GM12892 (cell line): ENCODE measurements at regions not wholly inside any gene's neighbourhood (a gene's known extent, or its start where the extent isn't known, plus 50 kb on each side); places are given as distances from the start of the nearest gene placed in this dataset.

ENCODE experiments used
- DNase-seq: peaks from one replicate; pipeline ENCODE4 v3.0.0; 2011; ENCODE audit not compliant: insufficient read length
- FAIRE-seq: peaks from 2 replicates; lab custom pipeline; 2011; peaks lifted over from hg19 to GRCh38; lab: Jason Lieb, UNC
- POLR2A ChIP-seq: IDR thresholded peaks from 2 replicates; pipeline ENCODE4 v1.6.1; 2011; ENCODE audit warnings: low read depth, low read length, control low read depth
- POLR2AphosphoS5 ChIP-seq: IDR thresholded peaks from 2 replicates; pipeline ENCODE4 v1.6.1; 2011; ENCODE audit warnings: low read depth, low read length, control low read depth
- TAF1 ChIP-seq: IDR thresholded peaks from 2 replicates; pipeline ENCODE4 v1.6.1; 2011; ENCODE audit warnings: low read depth, mild to moderate bottlenecking, control low read depth, low read length, borderline replicate concordance

DNA sequence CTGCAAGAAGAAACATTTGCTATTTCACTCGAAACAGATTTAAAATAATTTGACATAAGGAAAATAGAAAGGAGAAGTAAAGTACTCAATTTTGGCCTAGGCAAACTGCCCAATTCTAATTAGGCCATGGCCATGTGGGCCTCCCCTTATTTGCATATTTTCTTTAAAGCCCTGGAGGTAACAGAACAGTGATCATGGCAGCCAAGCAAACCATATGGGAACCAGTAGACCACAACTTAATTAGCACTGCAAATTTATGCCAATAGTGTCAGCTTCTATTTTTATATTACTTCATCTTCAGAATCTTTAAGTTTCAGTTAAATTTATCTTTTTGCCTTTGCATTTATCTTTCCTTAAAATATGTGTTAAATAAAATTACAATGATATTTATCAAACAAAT, 63.3 kb upstream of the THSD7A start:
- no peak for TF ChIP-seq TAF1
- TF ChIP-seq POLR2AphosphoS5, result no peak
- DNase-seq, result no peak
- FAIRE-seq, result no peak

- TF ChIP-seq POLR2AphosphoS5 (no peak), TAF1 (no peak), POLR2A (no peak)
- FAIRE-seq (no peak), DNase-seq (no peak)
These were observed 64.7 kb upstream of the THSD7A start for GRCh38 chr7:11896663-11897062.

DNA sequence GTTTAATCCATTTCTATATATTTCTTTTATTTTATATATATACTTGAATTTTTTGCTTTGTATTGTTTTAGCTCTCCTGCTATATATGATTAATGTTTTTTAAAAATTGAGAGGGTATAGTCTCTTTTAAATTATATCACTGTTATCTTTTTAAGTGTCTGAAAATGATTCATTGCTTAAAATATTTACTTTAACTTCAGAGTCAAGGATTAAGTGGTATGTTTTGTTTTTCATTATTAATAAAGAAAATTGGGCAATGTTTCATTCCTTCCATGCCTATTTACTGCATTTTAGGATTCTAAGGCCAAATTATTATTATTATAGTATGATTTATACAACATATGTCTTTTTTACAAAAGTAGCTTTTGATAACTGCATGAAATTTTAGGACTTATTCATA, 67.2 kb upstream of the THSD7A start:
- TF ChIP-seq POLR2AphosphoS5 (no peak), POLR2A (no peak), TAF1 (no peak)
- DNase-seq, result no peak
- no peak for FAIRE-seq

GRCh38 chr7:11910253-11910652, 78.3 kb upstream of the THSD7A start:
- FAIRE-seq, result no peak
- DNase-seq, result no peak
- TF ChIP-seq TAF1 (no peak), POLR2AphosphoS5 (no peak), POLR2A (no peak)

DNA sequence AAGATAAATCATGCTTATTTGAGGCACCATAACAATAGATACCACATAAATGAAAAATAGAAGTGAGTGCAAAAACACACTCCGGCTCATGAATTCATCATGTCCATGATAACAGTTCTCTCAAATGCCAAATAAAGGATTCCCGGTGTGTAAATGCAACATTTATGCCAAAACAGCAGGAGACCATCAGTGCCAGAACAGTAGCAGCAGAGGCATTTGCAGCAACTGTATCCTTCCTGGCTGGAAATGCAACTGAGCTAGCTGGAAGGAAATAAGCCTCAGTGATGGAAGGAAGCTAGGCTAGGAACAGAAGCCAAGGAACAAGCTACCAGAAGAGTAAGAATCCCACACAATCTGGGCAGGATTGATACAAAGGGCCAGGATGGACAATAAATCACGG, 79.9 kb upstream of the THSD7A start:
- TF ChIP-seq TAF1, result no peak
- DNase-seq (no peak), FAIRE-seq (no peak)

DNA sequence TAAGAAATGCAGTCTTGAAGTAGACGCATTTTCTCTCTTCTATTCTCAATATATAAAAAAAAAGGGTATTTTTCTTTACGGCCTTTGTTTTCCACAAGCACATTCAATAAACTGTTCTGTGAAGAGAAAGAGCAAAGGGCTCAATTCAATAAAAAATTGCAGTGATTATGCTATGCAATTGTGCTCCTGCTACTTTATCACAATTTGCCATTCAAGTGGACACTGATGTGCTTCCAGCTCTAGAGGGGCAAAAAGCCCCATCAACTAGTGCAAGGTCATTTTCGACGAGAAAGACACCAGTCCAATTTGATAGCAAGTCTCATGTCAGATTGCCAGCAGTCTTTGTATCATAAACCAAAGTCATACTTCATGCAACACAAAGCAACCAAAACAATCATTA, 82.6 kb upstream of the THSD7A start:
- DNase-seq (no peak), FAIRE-seq (no peak)
- TF ChIP-seq POLR2AphosphoS5 (no peak), TAF1 (no peak), POLR2A (no peak)

- FAIRE-seq (no peak), DNase-seq (no peak)
- no peak for TF ChIP-seq POLR2A
These were observed 91.5 kb upstream of the THSD7A start for GRCh38 chr7:11923376-11923930.

DNA sequence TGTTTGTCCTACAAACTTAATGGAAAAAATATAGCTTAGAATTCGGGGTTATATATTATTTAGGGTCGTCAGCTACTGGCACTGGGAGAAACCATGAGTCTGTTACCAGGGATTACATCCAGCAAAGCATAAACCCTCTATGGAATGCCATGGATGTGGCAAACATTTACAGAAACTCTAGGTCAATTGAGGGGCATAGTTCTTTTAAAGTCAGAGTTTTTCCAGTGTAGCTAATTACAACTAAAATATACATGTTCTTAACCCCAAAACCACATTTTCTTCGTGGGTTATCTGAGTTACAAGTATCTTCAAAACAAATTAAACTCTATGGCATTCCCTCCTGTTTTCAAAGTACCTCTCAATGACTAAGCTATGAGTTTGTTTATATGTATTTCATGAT, 99.3 kb upstream of the THSD7A start:
- DNase-seq (no peak), FAIRE-seq (no peak)
- no peak for TF ChIP-seq TAF1

GRCh38 chr7:11934796-11935195, 102.8 kb upstream of the THSD7A start:
- DNase-seq (no peak), FAIRE-seq (no peak)
- no peak for TF ChIP-seq POLR2AphosphoS5
- no peak for TF ChIP-seq POLR2A
- no peak for TF ChIP-seq TAF1

- FAIRE-seq (no peak), DNase-seq (no peak)
- TF ChIP-seq POLR2A, result no peak
- no peak for TF ChIP-seq POLR2AphosphoS5
- no peak for TF ChIP-seq TAF1
These were observed 103.9 kb upstream of the THSD7A start for GRCh38 chr7:11935905-11936304.

DNA sequence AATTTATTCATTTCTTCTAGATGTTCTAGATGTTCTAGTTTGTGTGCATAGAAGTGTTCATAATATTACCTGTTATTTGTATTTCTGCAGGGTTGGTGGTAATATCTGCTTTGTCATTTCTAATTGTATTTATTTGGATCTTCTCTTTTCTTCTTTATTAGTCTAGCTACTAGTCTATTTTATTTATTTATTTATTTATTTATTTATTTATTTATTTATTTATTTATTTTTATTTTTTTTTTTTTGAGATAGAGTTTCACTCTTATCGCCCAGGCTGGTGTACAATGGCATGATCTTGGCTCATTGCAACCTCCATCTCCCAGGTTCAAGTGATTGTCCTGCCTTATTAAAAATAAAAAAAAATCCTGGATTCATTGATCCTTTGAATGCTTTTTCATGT, 114.8 kb upstream of the THSD7A start:
- no peak for FAIRE-seq
- TF ChIP-seq TAF1, result no peak
- TF ChIP-seq POLR2AphosphoS5, result no peak
- TF ChIP-seq POLR2A, result no peak
- no peak for DNase-seq

DNA sequence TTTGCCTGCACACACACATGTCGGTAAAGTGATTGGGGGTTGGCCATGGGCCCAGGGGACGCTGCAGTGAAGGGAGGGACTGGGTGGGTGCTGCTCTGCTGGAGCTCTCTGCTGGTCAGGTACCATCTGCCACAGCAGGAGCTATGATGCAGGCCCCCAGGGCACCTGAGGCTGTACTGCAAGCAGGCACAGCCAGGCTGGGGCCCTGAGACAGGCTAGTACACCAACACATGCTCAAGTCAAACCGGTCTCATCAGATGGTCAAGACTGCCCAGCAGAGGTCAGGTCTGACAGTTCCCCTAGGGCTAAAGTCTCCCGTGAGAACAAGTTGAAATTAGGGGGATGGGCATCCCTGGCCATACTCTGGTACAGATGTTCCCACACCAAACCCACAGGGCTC, 118.3 kb upstream of the THSD7A start:
- DNase-seq (no peak), FAIRE-seq (no peak)
- TF ChIP-seq POLR2AphosphoS5 (no peak), TAF1 (no peak)

- no peak for FAIRE-seq
These were observed 118.9 kb upstream of the THSD7A start for GRCh38 chr7:11950942-11951341.

More at GRCh38 chr7:11950942-11951341, 118.9 kb upstream of the THSD7A start:
- no peak for DNase-seq
- TF ChIP-seq POLR2A (no peak), TAF1 (no peak), POLR2AphosphoS5 (no peak)
